ENCODE measurements at regions not wholly inside any gene's neighbourhood (a gene's known extent, or its start where the extent isn't known, plus 50 kb on each side); places are given as distances from the start of the nearest gene placed in this dataset.

DNA sequence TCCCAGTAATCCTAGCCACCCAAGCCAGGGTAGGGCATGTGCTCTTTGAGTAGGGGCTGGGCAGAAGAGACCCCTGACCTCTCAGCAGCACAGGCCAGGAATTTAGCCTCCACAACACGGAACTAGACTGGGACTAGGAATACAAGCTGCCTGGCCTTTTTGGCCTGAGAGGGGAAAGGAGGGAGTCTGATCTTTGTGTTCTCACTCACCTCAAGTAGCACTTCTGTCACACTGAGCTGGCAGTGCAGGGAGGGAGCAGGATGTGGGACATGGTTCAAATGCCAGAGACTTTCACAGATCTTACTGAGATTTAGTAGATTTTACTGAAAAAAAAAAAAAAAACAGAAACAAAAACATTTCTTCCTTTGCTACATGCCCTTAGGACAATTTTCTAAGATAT, 395.2 kb downstream of the CMPK2 start:
- TF ChIP-seq POLR2AphosphoS5 (IDR thresholded peaks at IDR 0.05) (no peak), POLR2A (IDR thresholded peaks at IDR 0.05; ENCODE audit: low read depth) (no peak)
- TF ChIP-seq, protein P1, sequence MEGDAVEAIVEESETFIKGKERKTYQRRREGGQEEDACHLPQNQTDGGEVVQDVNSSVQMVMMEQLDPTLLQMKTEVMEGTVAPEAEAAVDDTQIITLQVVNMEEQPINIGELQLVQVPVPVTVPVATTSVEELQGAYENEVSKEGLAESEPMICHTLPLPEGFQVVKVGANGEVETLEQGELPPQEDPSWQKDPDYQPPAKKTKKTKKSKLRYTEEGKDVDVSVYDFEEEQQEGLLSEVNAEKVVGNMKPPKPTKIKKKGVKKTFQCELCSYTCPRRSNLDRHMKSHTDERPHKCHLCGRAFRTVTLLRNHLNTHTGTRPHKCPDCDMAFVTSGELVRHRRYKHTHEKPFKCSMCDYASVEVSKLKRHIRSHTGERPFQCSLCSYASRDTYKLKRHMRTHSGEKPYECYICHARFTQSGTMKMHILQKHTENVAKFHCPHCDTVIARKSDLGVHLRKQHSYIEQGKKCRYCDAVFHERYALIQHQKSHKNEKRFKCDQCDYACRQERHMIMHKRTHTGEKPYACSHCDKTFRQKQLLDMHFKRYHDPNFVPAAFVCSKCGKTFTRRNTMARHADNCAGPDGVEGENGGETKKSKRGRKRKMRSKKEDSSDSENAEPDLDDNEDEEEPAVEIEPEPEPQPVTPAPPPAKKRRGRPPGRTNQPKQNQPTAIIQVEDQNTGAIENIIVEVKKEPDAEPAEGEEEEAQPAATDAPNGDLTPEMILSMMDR (IDR thresholded peaks at IDR 0.05): no peak
